NCI-H524 (cell line): ENCODE measurements at regions not wholly inside any gene's neighbourhood (a gene's known extent, or its start where the extent isn't known, plus 50 kb on each side); places are given as distances from the start of the nearest gene placed in this dataset.

Experiments
- DNase-seq, 2 experiments: peaks; one replicate each; lab custom pipeline; 2025; lab: John Stamatoyannopoulos, UW

DNA sequence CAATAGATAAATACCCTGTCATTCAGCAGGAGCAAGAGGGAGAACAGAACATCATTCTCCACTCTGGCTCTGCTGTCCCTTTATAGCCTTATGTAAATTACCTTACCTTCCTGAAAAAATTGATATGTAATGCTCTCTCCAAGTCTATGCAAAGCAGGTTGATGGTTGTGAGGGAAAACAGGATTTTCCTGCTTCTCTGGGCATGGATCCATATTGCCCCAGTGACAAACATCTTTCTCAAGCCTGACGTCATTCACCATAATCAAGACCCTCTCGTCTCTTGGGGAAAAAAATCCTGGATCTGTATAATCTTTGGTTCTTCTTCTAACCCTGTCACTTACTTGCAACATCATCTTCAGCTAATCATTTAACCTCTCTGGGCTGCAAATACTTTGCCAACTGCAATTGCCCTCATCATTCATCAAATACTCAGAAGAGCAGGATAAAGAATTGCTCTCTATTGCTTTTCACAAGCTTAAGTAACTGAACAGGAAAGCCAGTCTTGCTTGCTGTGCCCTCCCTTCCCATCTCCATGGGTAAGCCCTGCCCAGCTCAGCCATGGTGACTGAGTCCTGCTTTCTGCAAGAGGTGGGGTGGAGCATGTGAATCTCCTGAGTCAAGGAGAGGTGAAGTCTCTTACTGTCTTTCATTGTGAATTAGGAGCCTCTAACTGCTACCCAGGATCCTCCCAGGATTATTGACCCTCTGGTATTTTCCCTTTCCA lies 123.7 kb upstream of the KLF7 start:
- DNase-seq, result no peak

DNA sequence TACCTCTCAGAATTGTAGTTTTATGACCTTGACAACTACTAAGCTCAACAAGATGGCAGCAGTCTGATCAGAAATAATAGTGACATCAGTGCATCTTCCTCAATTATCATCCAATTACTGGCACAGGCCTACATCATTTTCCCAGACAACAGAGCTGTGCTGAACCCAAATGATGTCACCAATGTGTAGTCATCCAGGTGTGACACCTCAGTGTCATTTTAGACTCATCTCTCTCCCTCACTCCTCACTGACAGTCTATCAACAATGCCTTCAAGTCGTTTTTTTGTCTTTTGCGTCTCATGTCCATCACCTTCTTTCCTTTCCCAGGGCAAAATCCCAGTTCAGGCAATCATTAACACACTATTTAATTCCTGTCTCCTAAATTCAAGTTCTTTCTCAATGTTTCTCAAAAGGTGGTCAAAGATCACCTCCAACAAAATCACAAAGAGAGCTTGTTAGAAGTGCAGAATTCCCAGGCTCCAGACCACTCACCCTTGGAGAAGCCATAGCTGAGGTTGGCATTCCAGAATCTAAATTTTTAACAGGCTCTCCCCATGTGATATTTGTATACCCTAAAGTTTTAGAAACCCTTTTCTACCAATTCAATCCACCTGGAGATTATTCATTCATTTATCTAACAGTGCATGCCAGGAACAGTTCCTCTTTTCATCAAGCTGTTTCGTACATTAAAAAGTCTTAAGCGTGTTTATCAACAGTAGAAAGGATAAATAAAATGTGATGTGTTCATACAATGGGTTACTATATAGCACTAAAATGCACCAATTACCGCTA lies 125.3 kb upstream of the KLF7 start:
- no peak for DNase-seq

GRCh38 chr2:207291625-207292252 lies 126.0 kb upstream of the KLF7 start:
- DNase-seq, result no peak

DNA sequence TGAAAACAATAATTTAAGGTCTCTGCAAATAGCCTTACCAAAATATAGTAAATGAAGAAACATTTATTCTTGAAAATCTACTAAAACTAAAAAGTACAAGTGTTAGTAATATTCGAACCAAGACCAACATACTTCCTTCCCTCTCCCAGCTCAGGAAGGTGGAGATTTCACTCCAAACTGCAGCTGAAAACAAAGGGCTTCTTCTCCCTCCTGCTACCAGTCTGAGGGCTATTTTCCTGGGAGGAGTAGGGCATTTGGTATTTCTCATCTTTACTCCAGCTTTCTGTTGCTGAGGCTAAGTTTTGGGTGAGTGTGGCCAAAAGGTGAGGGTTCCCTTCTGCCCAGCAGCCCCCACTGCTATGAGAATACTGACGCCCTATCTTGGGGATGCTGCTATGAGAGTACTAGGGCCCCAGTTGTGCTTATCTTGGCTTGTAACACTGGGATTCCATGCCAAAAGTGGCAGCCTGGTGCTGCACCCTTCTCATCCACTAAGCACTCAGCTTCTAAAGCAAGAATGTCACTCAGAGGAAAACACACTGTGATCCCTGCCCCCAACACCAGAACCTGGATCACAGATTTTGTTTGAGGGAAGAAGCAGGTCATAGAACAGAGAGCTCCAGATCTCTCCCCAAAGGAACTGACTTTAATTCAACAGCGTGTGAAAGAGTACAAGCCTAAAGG lies 130.7 kb upstream of the KLF7 start:
- DNase-seq, result no peak

- DNase-seq, result no peak
These were observed 135.1 kb upstream of the KLF7 start for GRCh38 chr2:207300817-207301216.

DNA sequence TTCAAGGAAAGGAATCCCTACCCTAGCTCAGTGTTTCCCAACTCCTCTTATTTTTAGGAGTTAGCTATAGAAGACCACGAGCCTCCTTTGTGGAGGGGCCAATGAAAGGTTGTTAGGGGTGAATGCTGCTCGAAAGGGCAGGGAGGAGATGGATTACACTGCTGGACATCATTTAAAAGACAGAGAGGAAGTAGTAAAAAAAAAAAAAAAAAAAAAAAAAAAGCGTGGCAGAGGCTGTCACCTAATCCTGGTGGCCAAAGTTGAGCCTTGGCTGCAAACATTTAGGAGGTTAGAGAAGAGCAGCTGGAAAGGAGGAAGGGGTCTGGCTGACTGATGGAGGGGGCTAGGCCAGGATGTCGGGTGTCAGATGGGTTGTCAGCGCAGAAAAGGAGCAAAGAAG lies 139.0 kb upstream of the KLF7 start:
- DNase-seq, result no peak

- no peak for DNase-seq
These were observed 142.9 kb upstream of the KLF7 start for GRCh38 chr2:207308519-207309224.

DNA sequence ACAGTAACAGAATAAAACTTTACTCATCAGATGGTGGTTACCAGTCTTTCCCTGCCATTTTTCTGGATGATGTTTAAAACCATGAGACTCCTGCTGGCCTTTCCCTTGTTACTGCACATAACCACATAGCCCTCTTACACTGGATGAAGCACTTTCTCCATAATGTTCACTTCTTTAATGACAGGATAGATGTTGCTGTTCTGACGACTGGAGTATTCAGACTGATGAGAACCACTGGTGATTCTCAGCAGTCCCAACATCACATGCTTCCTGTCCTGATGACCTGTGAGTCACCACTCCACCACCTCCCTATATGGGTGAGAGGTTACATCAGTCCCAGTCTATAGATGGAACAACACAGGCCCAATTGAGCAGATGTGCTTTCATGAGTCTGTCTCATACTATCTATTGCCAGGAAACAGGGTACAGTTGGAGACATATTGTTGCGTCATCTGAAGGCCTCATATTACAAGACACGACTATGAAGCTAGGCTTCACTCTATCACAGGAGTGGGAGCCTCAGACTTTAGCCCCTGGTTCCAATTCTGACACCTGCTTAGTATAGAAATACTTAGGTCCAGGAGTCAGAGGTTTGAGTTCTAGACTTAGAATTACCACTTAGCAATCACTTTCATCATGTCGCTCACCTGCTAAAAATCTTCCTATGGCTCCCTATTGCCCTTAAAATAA lies 145.7 kb upstream of the KLF7 start:
- peak; percentile 9 for DNase-seq

DNA sequence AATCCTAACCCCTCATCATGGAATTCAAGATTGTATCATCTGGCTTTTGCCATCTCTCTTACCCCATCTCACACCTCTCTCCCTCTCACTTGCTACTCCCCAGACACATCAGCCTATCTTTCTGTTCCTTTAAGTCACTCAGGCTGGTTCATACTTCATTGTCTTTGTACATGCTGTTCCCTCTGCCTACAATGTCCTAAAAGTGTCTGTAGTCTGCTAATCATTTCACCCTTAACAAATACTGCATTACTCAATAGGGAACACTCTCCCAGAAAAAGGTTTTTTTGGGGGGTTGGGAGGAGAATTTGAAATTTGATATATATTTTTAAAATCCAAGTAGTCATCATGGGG lies 146.2 kb upstream of the KLF7 start:
- no peak for DNase-seq

GRCh38 chr2:207313947-207314346 lies 148.2 kb upstream of the KLF7 start:
- DNase-seq, result no peak

DNA sequence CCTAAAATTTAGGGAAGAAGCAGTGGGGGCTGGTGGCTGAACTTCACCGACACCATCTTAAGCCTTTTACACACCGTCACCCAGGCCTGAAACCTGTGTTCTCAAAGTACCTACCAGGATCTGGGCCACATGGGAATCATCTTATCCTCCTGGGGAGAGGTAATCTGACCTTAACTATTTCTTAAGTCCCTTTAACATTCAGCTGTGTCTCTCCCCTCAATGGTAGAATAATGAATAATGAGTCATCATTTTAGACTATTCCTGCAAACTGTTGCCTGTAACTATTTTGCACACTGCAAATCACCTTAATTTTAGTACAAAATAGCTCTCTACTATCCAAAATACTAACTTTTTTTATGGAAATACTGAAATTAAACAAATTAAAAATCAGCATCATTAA lies 149.4 kb upstream of the KLF7 start:
- DNase-seq, result peak; percentile 82 to 87

DNA sequence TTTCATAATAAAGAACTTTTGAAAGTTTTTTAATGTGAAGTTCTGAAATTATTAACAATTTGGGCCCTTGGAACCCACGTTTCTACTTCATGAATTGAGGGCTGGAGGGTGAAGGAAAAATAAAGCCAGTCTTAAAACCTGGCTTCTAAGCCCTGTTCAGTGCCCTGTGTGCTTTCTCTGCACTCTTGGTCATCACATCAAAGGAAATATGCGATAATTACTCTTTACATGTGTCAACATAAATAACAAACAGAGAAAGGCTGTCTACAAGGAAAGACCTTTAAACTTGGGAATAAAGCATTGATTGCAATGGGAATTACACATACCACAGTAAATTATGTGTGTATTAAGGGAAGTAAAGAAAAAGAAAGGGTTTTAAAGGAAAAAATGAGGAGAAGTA lies 150.7 kb upstream of the KLF7 start:
- no peak for DNase-seq

- no peak for DNase-seq
These were observed 151.2 kb upstream of the KLF7 start for GRCh38 chr2:207316906-207317305.

GRCh38 chr2:207317378-207317984 lies 151.7 kb upstream of the KLF7 start:
- no peak for DNase-seq

GRCh38 chr2:207318181-207318628 lies 152.5 kb upstream of the KLF7 start:
- peak in 1 of 2 experiments; percentile 6 for DNase-seq

DNA sequence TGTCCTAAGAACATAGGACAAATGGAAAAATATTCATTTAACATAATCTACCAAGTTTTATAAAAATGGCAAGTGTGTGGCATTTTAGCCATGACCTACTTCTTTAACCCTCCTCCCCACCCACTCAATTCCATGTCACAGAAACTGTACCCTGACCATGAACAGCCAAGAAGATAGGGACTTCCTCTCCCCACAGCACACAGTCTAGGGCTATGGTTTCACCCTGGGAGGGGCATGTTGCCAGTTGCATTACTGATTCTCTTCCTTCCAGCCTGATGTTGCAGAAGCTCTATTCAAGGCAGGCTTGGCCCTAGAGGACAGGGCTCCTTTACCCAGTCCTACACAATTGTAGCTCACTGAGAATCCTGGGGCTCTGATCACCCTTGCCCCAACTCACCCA lies 153.6 kb upstream of the KLF7 start:
- no peak for DNase-seq

DNA sequence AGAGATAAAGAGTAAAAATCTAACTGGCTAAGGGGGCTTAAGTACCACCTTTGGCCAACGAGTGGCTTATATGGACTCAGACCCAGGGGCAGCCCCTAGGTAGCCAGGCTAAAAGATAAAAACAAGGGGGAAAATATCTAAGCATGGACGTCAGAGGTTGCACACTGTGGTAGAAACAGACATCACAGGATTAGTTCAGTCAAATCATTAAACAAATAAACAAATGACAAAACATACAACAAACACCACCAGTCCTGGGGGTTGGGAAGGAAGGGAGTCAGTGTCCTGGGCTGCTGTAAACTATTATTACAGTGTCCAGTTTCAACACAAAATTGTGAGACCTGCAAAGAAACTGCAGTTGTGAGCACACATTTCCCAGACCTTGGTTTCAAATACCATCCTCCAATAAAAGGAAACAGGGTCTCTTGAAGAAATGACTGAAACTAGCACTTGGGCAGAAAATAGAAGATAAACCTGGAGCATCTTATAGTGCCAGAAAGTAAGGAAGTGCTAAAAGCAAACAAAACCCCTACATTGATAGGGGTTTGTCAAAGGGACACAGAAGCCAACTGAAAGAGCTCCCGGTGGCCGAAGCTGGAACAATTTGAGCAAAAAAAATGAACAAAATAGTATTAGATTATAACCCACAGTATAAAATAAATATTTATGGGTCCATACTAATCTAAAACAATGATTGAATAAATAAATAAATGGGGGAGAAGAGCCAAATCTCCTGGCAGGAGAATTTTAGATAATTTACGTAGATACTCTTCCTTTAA lies 154.8 kb upstream of the KLF7 start:
- DNase-seq, result no peak

DNA sequence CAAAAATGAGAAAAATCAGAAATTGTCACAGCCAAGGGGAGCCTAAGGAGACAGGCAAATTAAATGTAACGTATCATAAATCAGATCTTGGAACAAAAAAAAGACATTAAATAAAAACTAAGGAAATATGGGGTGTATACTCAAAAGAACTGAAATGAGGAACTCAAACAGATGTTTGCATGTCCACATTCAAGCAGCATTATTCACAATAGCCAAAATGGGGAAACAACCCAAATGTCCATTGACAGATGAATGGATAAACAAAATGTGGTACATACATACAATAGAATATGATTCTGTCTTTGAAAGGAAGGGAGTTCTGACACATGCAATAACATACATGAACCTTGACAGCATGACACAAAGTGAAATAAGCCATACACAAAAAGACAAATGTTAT lies 155.8 kb upstream of the KLF7 start:
- DNase-seq, result no peak

GRCh38 chr2:207324001-207324400 lies 158.3 kb upstream of the KLF7 start:
- no peak for DNase-seq

- DNase-seq, result no peak
These were observed 161.8 kb upstream of the KLF7 start for GRCh38 chr2:207327513-207327912.
